ENCODE measurements at regions not wholly inside any gene's neighbourhood (a gene's known extent, or its start where the extent isn't known, plus 50 kb on each side); places are given as distances from the start of the nearest gene placed in this dataset.

- TF ChIP-seq TCF12 (IDR thresholded peaks at IDR 0.05) = no peak
- no peak for TF ChIP-seq RFX5 (IDR thresholded peaks at IDR 0.05; ENCODE audit: low read length)
- TF ChIP-seq SMC3 (IDR thresholded peaks at IDR 0.05; ENCODE audit: low read depth, low read length) = no peak
- TF ChIP-seq, protein P1, sequence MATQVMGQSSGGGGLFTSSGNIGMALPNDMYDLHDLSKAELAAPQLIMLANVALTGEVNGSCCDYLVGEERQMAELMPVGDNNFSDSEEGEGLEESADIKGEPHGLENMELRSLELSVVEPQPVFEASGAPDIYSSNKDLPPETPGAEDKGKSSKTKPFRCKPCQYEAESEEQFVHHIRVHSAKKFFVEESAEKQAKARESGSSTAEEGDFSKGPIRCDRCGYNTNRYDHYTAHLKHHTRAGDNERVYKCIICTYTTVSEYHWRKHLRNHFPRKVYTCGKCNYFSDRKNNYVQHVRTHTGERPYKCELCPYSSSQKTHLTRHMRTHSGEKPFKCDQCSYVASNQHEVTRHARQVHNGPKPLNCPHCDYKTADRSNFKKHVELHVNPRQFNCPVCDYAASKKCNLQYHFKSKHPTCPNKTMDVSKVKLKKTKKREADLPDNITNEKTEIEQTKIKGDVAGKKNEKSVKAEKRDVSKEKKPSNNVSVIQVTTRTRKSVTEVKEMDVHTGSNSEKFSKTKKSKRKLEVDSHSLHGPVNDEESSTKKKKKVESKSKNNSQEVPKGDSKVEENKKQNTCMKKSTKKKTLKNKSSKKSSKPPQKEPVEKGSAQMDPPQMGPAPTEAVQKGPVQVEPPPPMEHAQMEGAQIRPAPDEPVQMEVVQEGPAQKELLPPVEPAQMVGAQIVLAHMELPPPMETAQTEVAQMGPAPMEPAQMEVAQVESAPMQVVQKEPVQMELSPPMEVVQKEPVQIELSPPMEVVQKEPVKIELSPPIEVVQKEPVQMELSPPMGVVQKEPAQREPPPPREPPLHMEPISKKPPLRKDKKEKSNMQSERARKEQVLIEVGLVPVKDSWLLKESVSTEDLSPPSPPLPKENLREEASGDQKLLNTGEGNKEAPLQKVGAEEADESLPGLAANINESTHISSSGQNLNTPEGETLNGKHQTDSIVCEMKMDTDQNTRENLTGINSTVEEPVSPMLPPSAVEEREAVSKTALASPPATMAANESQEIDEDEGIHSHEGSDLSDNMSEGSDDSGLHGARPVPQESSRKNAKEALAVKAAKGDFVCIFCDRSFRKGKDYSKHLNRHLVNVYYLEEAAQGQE (IDR thresholded peaks at IDR 0.05; ENCODE audit: low read depth, low read length) = no peak
- no peaks in the 10 kb centered on the region for H3F3A ChIP-seq (replicated peaks; ENCODE audit: insufficient read depth)
- no peak for DNase-seq
- H3K4me3 ChIP-seq (ENCODE audit: low read depth in 2 of 2, low read length in 1 of 2) = no peak overlapping the region
- ChIA-PET POLR2A (no interaction called here), CTCF (no interaction called here)
- no peaks in the 10 kb centered on the region for H3K79me2 ChIP-seq (ENCODE audit: insufficient read depth)
- no peaks in the 10 kb centered on the region for H3K9me2 ChIP-seq
- H4K20me1 ChIP-seq (ENCODE audit: insufficient read depth) = no peaks in the 10 kb centered on the region
- H3K9ac ChIP-seq = no peak overlapping the region
- H2AFZ ChIP-seq (ENCODE audit: low read depth) = no peak overlapping the region
- H3K4me1 ChIP-seq (ENCODE audit: control insufficient read depth in 1 of 2, insufficient read depth in 2 of 2, low read depth in 1 of 2, low read length in 1 of 2) = no peaks in the 10 kb centered on the region
- no peaks in the 10 kb centered on the region for H3K27me3 ChIP-seq (ENCODE audit: insufficient read depth)
- H3K4me2 ChIP-seq = no peak overlapping the region
- 20% methylated on average over 1 of the region's 1 CpG for WGBS (ENCODE audit: low lambda C conversion rate)
- H3K9me3 ChIP-seq = no peaks in the 10 kb centered on the region
- no peaks in the 10 kb centered on the region for H3K36me3 ChIP-seq (replicated peaks in 1 of 2; ENCODE audit: control insufficient read depth in 1 of 2, insufficient read depth in 2 of 2, low read length in 1 of 2)
- no peak overlapping the region for H3K27ac ChIP-seq (ENCODE audit: low read depth in 2 of 2, low read length in 1 of 2)
Measured at GRCh38 chr3:163533381-163533780, 1544.9 kb downstream of the SI start.

GRCh38 chr3:163523375-163523774 lies 1554.9 kb downstream of the SI start:
- 22% methylated on average over 1 of the region's 1 CpG for WGBS (ENCODE audit: low lambda C conversion rate)
- Histone ChIP-seq H3K27me3 (ENCODE audit: insufficient read depth) (no peaks in the 10 kb centered on the region), H3K27ac (ENCODE audit: low read depth in 2 of 2, low read length in 1 of 2) (no peak overlapping the region), H3K4me1 (ENCODE audit: control insufficient read depth in 1 of 2, insufficient read depth in 2 of 2, low read depth in 1 of 2, low read length in 1 of 2) (no peaks in the 10 kb centered on the region), H2AFZ (ENCODE audit: low read depth) (no peak overlapping the region), H3K9me2 (no peaks in the 10 kb centered on the region), H3K4me2 (no peak overlapping the region), H4K20me1 (ENCODE audit: insufficient read depth) (no peaks in the 10 kb centered on the region), H3F3A (replicated peaks; ENCODE audit: insufficient read depth) (no peaks in the 10 kb centered on the region), H3K4me3 (ENCODE audit: low read depth in 2 of 2, low read length in 1 of 2) (no peak overlapping the region), H3K36me3 (replicated peaks in 1 of 2; ENCODE audit: control insufficient read depth in 1 of 2, insufficient read depth in 2 of 2, low read length in 1 of 2) (no peaks in the 10 kb centered on the region), H3K79me2 (ENCODE audit: insufficient read depth) (no peaks in the 10 kb centered on the region), H3K9ac (no peak overlapping the region), H3K9me3 (no peaks in the 10 kb centered on the region)
- TF ChIP-seq YY1 (IDR thresholded peaks at IDR 0.05; ENCODE audit: low read depth) = no peak
- DNase-seq = no peak
- CTCF ChIA-PET = interaction anchor here (1.0 kb wide), 1 partner anchor 427 kb away, joined by 3 read pairs; no protein-coding TSS in a partner anchor
- POLR2A ChIA-PET = no interaction called here

DNA sequence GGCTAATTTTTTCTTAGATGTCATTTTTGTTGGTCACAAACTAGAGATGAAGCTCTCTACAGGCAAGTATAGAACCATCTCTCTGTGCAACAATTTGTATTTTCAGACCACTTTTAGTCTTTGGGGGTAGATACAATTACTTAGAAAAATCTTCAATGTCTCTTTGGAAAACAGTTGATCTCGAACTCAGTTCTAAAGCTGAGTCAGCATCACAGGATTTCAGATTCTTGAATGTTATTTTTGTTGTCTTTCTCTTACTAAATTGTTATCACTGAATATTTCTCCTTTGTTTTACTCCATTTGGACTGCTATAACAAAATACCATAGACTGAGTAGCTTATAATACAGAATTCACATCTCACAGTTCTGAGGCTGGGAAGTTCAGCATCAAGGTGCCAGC lies 1557.0 kb downstream of the SI start:
- no peak overlapping the region for H3K27ac ChIP-seq (ENCODE audit: low read depth in 2 of 2, low read length in 1 of 2)
- no peak overlapping the region for H3K9ac ChIP-seq
- no peaks in the 10 kb centered on the region for H3K9me3 ChIP-seq
- H3K4me3 ChIP-seq (ENCODE audit: low read depth in 2 of 2, low read length in 1 of 2) = no peak overlapping the region
- DNase-seq = no peak
- no peaks in the 10 kb centered on the region for H3K79me2 ChIP-seq (ENCODE audit: insufficient read depth)
- no peaks in the 10 kb centered on the region for H3K27me3 ChIP-seq (ENCODE audit: insufficient read depth)
- H3K4me2 ChIP-seq = no peak overlapping the region
- 24% methylated on average over 1 of the region's 1 CpG for WGBS (ENCODE audit: low lambda C conversion rate)
- ChIA-PET CTCF (interaction anchor here (0.6 kb wide), 1 partner anchor 1473 kb away, joined by 3 read pairs; no protein-coding TSS in a partner anchor), POLR2A (no interaction called here)
- H3K9me2 ChIP-seq = no peaks in the 10 kb centered on the region
- H2AFZ ChIP-seq (ENCODE audit: low read depth) = no peak overlapping the region
- no peaks in the 10 kb centered on the region for H4K20me1 ChIP-seq (ENCODE audit: insufficient read depth)
- TF ChIP-seq POLR2AphosphoS5 (IDR thresholded peaks at IDR 0.05; ENCODE audit: low read depth, low read length) = no peak
- TF ChIP-seq EZH2phosphoT487 (IDR thresholded peaks at IDR 0.05; ENCODE audit: borderline replicate concordance, low read depth) = no peak
- TF ChIP-seq IRF3 (IDR thresholded peaks at IDR 0.05; ENCODE audit: low read depth, low read length) = no peak
- no peak for TF ChIP-seq RFX5 (IDR thresholded peaks at IDR 0.05; ENCODE audit: low read length)
- TF ChIP-seq EP300 (IDR thresholded peaks at IDR 0.05; ENCODE audit: borderline replicate concordance in 1 of 2, low read depth in 1 of 2, low read length in 1 of 2) = no peak
- TF ChIP-seq, protein P2, sequence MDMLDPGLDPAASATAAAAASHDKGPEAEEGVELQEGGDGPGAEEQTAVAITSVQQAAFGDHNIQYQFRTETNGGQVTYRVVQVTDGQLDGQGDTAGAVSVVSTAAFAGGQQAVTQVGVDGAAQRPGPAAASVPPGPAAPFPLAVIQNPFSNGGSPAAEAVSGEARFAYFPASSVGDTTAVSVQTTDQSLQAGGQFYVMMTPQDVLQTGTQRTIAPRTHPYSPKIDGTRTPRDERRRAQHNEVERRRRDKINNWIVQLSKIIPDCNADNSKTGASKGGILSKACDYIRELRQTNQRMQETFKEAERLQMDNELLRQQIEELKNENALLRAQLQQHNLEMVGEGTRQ (IDR thresholded peaks at IDR 0.05; ENCODE audit: borderline replicate concordance, low read depth, low read length) = no peak
- TF ChIP-seq PBX3 (IDR thresholded peaks at IDR 0.05) = no peak
- TF ChIP-seq ELF1 (IDR thresholded peaks at IDR 0.05) = no peak
- TF ChIP-seq TAF1 (IDR thresholded peaks at IDR 0.05; ENCODE audit: borderline replicate concordance, low read depth, low read length) = no peak
- no peaks in the 10 kb centered on the region for H3K36me3 ChIP-seq (replicated peaks in 1 of 2; ENCODE audit: control insufficient read depth in 1 of 2, insufficient read depth in 2 of 2, low read length in 1 of 2)
- no peaks in the 10 kb centered on the region for H3K4me1 ChIP-seq (ENCODE audit: control insufficient read depth in 1 of 2, insufficient read depth in 2 of 2, low read depth in 1 of 2, low read length in 1 of 2)
- H3F3A ChIP-seq (replicated peaks; ENCODE audit: insufficient read depth) = no peaks in the 10 kb centered on the region

All from SK-N-SH (cell line).